OCI-LY7 (cell line): ENCODE measurements at regions not wholly inside any gene's neighbourhood (a gene's known extent, or its start where the extent isn't known, plus 50 kb on each side); places are given as distances from the start of the nearest gene placed in this dataset.

Experiments
- EZH2phosphoT487 ChIP-seq: fragments of 200-600 bp; sonication (generic); IDR thresholded peaks from 2 replicates; pipeline ENCODE4 v1.6.1; 2018; ENCODE audit warnings: low read depth, borderline replicate concordance, mild to moderate bottlenecking, mixed run types, antibody characterized with exemption, low read length, moderate library complexity, mixed read lengths
- TF ChIP-seq, protein P1 (sequence below): fragments of 200-600 bp; sonication (generic); conservative IDR thresholded peaks from 2 replicates; pipeline ENCODE4 v1.5.1; 2014; ENCODE audit warnings: mild to moderate bottlenecking, antibody characterized with exemption, low read length, moderate library complexity, mixed read lengths

DNA sequence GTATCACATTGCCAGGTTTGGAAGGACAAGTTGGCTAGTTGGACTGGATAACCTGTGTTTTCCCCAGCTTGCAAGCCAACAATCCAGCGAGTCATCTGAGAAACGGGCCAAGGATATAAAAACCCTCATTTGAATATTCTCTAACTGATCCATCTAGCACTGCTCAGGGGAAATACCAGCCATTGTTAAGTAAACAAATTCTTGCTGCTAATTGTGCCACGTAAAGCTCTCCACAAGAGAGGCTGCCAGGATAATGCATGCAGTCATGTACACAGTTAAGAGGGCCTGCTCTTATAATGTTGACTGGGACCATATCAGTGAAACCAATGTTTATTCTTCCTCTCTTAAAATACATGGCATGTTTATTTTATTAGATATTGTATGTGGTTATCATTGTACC lies 663.2 kb upstream of the SGCG start:
- TF ChIP-seq, protein P1, sequence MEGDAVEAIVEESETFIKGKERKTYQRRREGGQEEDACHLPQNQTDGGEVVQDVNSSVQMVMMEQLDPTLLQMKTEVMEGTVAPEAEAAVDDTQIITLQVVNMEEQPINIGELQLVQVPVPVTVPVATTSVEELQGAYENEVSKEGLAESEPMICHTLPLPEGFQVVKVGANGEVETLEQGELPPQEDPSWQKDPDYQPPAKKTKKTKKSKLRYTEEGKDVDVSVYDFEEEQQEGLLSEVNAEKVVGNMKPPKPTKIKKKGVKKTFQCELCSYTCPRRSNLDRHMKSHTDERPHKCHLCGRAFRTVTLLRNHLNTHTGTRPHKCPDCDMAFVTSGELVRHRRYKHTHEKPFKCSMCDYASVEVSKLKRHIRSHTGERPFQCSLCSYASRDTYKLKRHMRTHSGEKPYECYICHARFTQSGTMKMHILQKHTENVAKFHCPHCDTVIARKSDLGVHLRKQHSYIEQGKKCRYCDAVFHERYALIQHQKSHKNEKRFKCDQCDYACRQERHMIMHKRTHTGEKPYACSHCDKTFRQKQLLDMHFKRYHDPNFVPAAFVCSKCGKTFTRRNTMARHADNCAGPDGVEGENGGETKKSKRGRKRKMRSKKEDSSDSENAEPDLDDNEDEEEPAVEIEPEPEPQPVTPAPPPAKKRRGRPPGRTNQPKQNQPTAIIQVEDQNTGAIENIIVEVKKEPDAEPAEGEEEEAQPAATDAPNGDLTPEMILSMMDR: no peak
- TF ChIP-seq EZH2phosphoT487: no peak
